AG04450 (cell line): ENCODE measurements at regions not wholly inside any gene's neighbourhood (a gene's known extent, or its start where the extent isn't known, plus 50 kb on each side); places are given as distances from the start of the nearest gene placed in this dataset.

ENCODE experiments used
- CTCF ChIA-PET: fragments of 300-600, 350-600 bp; formaldehyde crosslinking; extraction: SDS; loops from one replicate; lab custom pipeline; 2022; ENCODE audit warnings: antibody characterized with exemption, inconsistent platforms; lab: Charles Lee
- POLR2A ChIA-PET: fragments of 350-600 bp; formaldehyde crosslinking; extraction: SDS; loops from one replicate; lab custom pipeline; 2021; ENCODE audit warnings: antibody characterized with exemption, inconsistent platforms; lab: Yijun Ruan, JAX
- DNase-seq: peaks from one replicate; pipeline ENCODE4 v3.0.0-alpha.2; 2011; ENCODE audit warnings: low read depth, low spot score
- H3K27ac ChIP-seq: one replicate; pipeline ENCODE4 v1.5.1; 2012; ENCODE audit warnings: low read depth, low read length, control low read depth
- H3K27me3 ChIP-seq: one replicate; pipeline ENCODE4 v1.6.0; 2012; ENCODE audit warnings: low read length; ENCODE audit not compliant: control insufficient read depth, insufficient read depth
- H3K4me3 ChIP-seq: 2 replicates; pipeline ENCODE4 v1.5.1; 2011; ENCODE audit warnings: mild to moderate bottlenecking, low read depth, low read length, control low read depth
- H3K9me3 ChIP-seq: 2 replicates; pipeline ENCODE4 v1.5.1; 2012; ENCODE audit warnings: low read length; ENCODE audit not compliant: control insufficient read depth, insufficient read depth
- TF ChIP-seq, protein P1 (sequence below): IDR thresholded peaks from 2 replicates; pipeline ENCODE4 v1.5.1; 2011; ENCODE audit warnings: low read depth, low read length, control low read depth, inconsistent platforms

DNA sequence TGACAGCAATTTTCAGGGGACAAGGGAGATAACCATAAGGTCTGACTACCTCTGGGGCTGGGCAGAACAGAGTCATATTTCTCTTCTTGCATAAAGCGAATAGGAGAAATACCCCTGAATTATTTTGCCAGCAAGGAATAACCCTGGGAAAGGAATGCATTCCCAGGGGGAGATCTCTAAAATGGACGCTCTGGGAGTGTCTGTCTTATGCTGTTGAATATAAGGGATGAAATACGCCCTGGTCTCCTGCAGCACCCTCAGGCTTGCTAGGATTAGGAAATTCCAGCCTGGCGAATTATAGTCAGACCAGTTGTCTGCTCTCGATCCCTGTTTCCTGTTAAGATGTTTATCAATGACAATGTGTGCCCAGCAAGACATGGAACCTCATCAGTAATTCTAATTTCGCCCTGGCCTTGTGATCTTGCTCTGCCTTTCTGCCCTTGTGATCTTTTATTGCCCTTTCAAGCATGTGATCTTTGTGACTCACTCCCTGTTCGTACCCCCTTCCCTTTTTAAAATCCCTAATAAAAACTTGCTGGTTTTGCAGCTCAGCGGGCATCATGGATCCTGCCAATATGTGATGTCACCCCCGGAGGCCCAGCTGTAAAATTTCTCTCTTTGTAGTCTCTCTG lies 221.6 kb upstream of the HS3ST5 start:
- Histone ChIP-seq H3K4me3 (no peak overlapping the region), H3K27ac (no peak overlapping the region), H3K27me3 (no peaks in the 10 kb centered on the region), H3K9me3 (no peaks in the 10 kb centered on the region)
- TF ChIP-seq, protein P1, sequence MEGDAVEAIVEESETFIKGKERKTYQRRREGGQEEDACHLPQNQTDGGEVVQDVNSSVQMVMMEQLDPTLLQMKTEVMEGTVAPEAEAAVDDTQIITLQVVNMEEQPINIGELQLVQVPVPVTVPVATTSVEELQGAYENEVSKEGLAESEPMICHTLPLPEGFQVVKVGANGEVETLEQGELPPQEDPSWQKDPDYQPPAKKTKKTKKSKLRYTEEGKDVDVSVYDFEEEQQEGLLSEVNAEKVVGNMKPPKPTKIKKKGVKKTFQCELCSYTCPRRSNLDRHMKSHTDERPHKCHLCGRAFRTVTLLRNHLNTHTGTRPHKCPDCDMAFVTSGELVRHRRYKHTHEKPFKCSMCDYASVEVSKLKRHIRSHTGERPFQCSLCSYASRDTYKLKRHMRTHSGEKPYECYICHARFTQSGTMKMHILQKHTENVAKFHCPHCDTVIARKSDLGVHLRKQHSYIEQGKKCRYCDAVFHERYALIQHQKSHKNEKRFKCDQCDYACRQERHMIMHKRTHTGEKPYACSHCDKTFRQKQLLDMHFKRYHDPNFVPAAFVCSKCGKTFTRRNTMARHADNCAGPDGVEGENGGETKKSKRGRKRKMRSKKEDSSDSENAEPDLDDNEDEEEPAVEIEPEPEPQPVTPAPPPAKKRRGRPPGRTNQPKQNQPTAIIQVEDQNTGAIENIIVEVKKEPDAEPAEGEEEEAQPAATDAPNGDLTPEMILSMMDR = no peak
- no peak for DNase-seq
- ChIA-PET POLR2A (no interaction called here), CTCF (no interaction called here)

- DNase-seq = no peak
- no peak overlapping the region for H3K4me3 ChIP-seq
- no peaks in the 10 kb centered on the region for H3K27me3 ChIP-seq
- POLR2A ChIA-PET = no interaction called here
- TF ChIP-seq, protein P1 = no peak
- no peaks in the 10 kb centered on the region for H3K9me3 ChIP-seq
- CTCF ChIA-PET = no interaction called here
- H3K27ac ChIP-seq = no peak overlapping the region
These were observed 216.6 kb upstream of the HS3ST5 start for GRCh38 chr6:114559419-114559818.

DNA sequence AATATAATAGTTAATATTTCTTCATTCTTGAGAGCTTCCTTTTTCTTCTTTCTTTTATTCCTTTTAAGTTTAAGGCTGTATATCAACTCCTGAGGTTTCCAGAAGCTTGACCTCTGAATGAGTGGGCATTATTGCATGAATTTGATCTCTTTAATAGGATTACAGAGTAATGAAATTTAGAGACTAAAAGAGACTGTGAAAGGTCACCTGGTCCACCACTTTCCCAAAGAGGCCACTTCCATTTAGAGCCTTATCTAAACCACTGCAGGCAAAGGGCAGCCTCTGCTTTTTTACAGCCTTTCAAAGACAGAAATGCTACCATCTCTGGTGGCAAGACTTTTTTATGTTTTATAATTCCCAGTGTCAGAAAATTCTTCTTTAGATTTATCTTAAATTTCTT lies 215.3 kb upstream of the HS3ST5 start:
- TF ChIP-seq, protein P1 = no peak
- CTCF ChIA-PET = no interaction called here
- POLR2A ChIA-PET = no interaction called here
- DNase-seq = no peak
- no peak overlapping the region for H3K27ac ChIP-seq
- no peaks in the 10 kb centered on the region for H3K27me3 ChIP-seq
- no peaks in the 10 kb centered on the region; the same call in 1 of the 2 replicates for H3K9me3 ChIP-seq
- H3K4me3 ChIP-seq = no peak overlapping the region

GRCh38 chr6:114556846-114557488 lies 214.1 kb upstream of the HS3ST5 start:
- Histone ChIP-seq H3K27me3 (no peaks in the 10 kb centered on the region), H3K4me3 (no peak overlapping the region), H3K27ac (no peak overlapping the region), H3K9me3 (no peaks in the 10 kb centered on the region; the same call in 1 of the 2 replicates)
- POLR2A ChIA-PET = no interaction called here
- no peak for DNase-seq
- CTCF ChIA-PET = no interaction called here
- TF ChIP-seq, protein P1 = no peak

DNA sequence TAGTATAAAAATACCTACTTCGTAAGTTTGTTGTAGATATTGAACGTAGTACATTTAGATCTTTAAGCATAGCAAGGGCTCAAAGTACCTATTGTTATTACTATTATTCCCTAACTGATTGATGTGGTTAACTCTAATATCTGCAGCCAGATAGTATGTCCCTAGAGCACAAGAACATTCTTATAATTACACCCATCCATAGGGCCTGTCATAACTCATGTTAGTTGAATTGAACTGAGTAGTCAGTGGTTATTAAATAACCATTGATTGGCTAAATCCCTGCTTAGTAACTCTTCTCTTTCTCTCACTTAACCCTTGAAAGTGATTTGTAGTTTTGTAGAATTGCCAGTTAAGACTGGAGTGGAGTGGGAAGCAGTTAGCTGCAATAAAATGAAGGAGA lies 207.5 kb upstream of the HS3ST5 start:
- no peak overlapping the region for H3K27ac ChIP-seq
- H3K4me3 ChIP-seq = no peak overlapping the region
- H3K27me3 ChIP-seq = no peaks in the 10 kb centered on the region
- no peak for DNase-seq
- POLR2A ChIA-PET = no interaction called here
- TF ChIP-seq, protein P1 = no peak
- CTCF ChIA-PET = no interaction called here
- no peaks in the 10 kb centered on the region; the same call in 1 of the 2 replicates for H3K9me3 ChIP-seq
